Activated naive CD4-positive, alpha-beta T cell treated with anti-CD3 and anti-CD28 coated beads for 36 hours (primary cell): ENCODE measurements at regions not wholly inside any gene's neighbourhood (a gene's known extent, or its start where the extent isn't known, plus 50 kb on each side); places are given as distances from the start of the nearest gene placed in this dataset.
"Not testable (repeated sequence)": the region's sequence is repeated elsewhere in the genome, so short reads cannot be mapped to it uniquely, and the experiment has no call there.

Source experiments
- CTCF ChIA-PET: fragments of 350-600 bp; sonication (Branson Sonifier 250); formaldehyde crosslinking; loops from one replicate; lab custom pipeline; 2021; ENCODE audit warnings: antibody characterized with exemption; lab: Charles Lee
- DNase-seq: peaks from one replicate; pipeline ENCODE4 v3.0.0-alpha.2; 2020
- H3K27ac Mint-ChIP-seq: one replicate; pipeline ENCODE4 v1.8.0; 2021; ENCODE audit warnings: mild to moderate bottlenecking, mixed read lengths
- H3K27me3 Mint-ChIP-seq: one replicate; pipeline ENCODE4 v1.8.0; 2021; ENCODE audit warnings: low read depth, mixed read lengths
- H3K36me3 Mint-ChIP-seq: one replicate; pipeline ENCODE4 v1.8.0; 2021; ENCODE audit warnings: low read depth, mixed read lengths
- H3K4me1 Mint-ChIP-seq: one replicate; pipeline ENCODE4 v1.8.0; 2021; ENCODE audit warnings: low read depth, mixed read lengths
- H3K4me3 Mint-ChIP-seq: one replicate; pipeline ENCODE4 v1.8.0; 2021; ENCODE audit warnings: mild to moderate bottlenecking, moderate library complexity, mixed read lengths
- H3K9me3 Mint-ChIP-seq: one replicate; pipeline ENCODE4 v1.8.0; 2021; ENCODE audit warnings: mixed read lengths
- intact Hi-C: fragments of 100-400 bp; cut with micrococcal nuclease; formaldehyde crosslinking; loops from one replicate; pipeline ENCODE4 v1.15.1; 2023

DNA sequence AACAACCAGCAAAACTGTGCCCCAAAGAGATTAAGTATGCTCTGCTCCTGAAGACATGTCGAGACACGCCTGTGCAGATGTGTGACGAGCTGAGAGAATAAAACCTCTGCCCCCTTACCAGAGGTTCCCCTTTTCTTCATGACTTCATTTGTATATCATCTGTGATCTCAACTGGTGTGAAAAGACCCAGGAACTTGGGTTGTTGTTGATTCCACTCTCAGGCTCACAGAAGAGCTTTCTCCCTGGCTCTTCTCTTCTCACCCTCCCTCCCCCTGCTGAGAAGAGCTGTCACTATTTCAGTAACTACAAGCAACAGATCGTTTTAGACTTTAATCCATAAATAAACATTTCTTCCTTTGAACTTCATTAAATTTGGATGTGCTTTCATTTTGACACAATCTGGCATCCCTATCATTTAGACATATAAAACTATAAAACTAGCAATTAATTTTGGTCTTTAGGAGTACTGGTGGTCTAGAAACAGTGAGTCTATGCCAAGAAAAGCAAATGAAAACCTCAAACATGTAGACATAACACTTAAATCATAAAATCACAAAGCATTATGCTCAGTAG is 179.3 kb upstream of the FZD8 start:
- H3K27me3 Mint-ChIP-seq, result no peaks in the 10 kb centered on the region
- no peak for DNase-seq
- H3K36me3 Mint-ChIP-seq, result no peaks in the 10 kb centered on the region
- peaks cover 4% of the 10 kb centered on the region for H3K9me3 Mint-ChIP-seq
- H3K4me1 Mint-ChIP-seq, result no peaks in the 10 kb centered on the region
- H3K27ac Mint-ChIP-seq, result no peak overlapping the region
- CTCF ChIA-PET, result interaction anchor here (0.7 kb wide), 1 partner anchor 531 kb away, joined by 3 read pairs; no protein-coding TSS in a partner anchor
- intact Hi-C loops, result no loop called here
- no peak overlapping the region for H3K4me3 Mint-ChIP-seq

DNA sequence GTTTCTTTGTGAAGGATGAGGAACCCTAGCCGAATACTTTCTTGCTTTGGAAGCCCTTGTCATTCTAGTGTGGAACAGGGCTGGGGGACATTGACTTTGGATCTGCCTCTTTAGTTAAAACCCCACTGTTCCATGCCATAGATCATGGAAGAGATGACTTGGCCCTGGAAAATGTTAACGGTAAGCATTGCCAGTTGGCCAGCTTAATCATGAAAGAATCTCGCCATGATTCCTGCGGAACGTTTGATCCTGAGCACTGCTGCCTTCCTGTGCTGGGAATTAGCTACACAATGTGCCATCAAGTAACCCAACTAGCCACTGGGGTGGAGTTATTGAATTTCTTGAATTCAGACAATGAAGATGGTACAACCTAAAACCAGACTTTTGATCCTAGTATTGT is 177.6 kb upstream of the FZD8 start:
- CTCF ChIA-PET, result no interaction called here
- no peak overlapping the region for H3K4me3 Mint-ChIP-seq
- intact Hi-C loops, result no loop called here
- no peak overlapping the region for H3K27ac Mint-ChIP-seq
- H3K4me1 Mint-ChIP-seq, result no peaks in the 10 kb centered on the region
- peaks cover 4% of the 10 kb centered on the region for H3K9me3 Mint-ChIP-seq
- no peaks in the 10 kb centered on the region for H3K27me3 Mint-ChIP-seq
- no peaks in the 10 kb centered on the region for H3K36me3 Mint-ChIP-seq
- no peak for DNase-seq

DNA sequence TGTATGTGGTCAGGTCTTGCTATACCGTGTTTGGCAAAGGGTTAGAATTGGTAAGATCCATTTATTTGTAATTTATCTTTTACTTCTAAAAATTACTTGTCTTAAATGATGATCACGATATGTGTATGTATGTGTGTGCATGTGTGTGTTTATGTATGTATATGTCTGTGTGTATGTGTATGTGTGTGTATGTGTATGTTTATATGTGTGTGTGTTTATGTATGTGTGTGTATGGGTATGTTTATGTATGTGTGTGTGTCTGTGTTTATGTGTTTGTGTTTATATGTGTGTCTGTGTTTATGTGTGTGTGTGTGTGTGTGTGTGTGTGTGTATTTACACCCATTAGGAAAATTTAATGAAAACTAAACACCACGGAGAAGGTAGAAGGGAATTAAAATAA is 176.9 kb upstream of the FZD8 start:
- intact Hi-C loops, result no loop called here
- Mint-ChIP-seq H3K27me3 (no peaks in the 10 kb centered on the region), H3K4me1 (no peaks in the 10 kb centered on the region), H3K9me3 (peaks cover 4% of the 10 kb centered on the region), H3K27ac (no peak overlapping the region), H3K4me3 (no peak overlapping the region), H3K36me3 (no peaks in the 10 kb centered on the region)
- CTCF ChIA-PET, result no interaction called here
- no peak for DNase-seq

DNA sequence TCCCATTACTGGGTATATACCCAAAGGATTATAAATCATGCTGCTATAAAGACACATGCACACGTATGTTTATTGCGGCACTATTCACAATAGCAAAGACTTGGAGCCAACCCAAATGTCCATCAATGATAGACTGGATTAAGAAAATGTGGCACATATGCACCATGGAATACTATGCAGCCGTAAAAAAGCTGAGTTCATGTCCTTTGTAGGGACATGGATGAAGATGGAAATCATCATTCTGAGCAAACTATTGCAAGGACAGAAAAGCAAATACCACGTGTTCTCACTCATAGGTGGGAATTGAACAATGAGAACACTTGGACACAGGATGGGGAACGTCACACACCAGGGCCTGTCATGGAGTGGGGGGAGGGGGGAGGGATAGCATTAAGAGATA is 175.0 kb upstream of the FZD8 start:
- CTCF ChIA-PET, H3K36me3 Mint-ChIP-seq, DNase-seq, H3K4me3 Mint-ChIP-seq, H3K4me1 Mint-ChIP-seq, H3K27ac Mint-ChIP-seq, intact Hi-C loops, H3K9me3 Mint-ChIP-seq, H3K27me3 Mint-ChIP-seq: not testable (repeated sequence)

DNA sequence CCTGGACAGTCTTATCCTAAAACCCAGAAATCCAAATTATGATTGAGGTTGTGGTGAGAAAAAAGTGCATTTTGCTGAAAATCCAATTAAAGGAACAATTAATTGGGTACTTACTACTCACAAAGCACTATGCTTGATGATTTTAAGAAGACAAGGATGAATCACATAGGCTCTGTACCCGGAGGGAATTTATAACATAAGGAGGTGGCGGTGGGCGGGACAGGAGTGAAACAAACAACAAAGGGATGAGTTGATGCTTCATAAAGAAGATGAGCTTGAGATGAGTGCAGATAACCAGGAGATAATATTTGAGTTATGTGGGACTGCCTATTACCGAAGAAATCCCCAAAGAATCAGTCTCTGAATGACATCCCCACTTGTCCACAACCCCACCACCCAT is 171.1 kb upstream of the FZD8 start:
- no peak for DNase-seq
- Mint-ChIP-seq H3K27ac (no peak overlapping the region), H3K9me3 (peaks cover 11% of the 10 kb centered on the region), H3K4me1 (no peaks in the 10 kb centered on the region), H3K27me3 (no peaks in the 10 kb centered on the region), H3K36me3 (no peaks in the 10 kb centered on the region), H3K4me3 (no peak overlapping the region)
- CTCF ChIA-PET, result no interaction called here
- intact Hi-C loops, result no loop called here

DNA sequence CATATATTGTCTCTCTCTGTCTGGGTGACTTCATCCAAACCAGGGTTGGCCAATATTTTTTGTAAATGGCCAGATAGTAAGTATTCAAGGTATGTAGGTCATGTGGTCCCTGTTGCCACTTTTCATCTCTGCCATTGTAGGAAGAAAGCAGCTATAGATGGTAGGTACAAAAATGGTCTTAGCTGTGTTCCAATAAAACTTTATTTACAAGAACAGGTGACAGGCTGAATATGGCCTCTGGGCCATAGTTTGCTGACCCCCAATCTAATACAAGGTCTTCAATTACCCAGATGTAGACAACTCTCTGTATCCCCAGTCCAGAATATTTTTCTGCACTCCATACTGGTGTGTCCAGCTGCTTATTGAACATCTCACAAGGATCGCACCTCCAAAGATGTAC is 166.2 kb upstream of the FZD8 start:
- H3K9me3 Mint-ChIP-seq, result peaks cover 8% of the 10 kb centered on the region
- no peak for DNase-seq
- intact Hi-C loops, result no loop called here
- no peaks in the 10 kb centered on the region for H3K36me3 Mint-ChIP-seq
- H3K4me1 Mint-ChIP-seq, result no peaks in the 10 kb centered on the region
- H3K4me3 Mint-ChIP-seq, result no peak overlapping the region
- H3K27me3 Mint-ChIP-seq, result no peaks in the 10 kb centered on the region
- no peak overlapping the region for H3K27ac Mint-ChIP-seq
- CTCF ChIA-PET, result no interaction called here

DNA sequence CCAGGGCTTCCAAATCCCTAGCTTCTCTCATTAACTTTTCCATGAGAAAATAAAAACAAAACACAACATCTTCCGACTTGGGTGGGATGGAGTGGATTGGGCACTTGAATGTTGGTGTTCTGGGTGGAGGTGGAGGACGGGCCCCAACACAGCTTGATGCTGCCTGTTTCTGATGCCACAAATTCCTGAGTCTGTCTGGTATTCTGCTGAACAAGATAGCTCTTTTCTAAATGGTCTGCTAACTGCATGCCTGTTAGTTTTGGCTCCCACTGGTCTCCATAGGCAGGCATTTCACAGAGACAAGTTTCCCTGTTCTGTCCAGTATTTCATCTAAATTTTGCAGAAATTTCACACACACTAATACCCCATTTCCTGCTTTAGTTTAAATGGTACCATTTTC is 160.9 kb upstream of the FZD8 start:
- no peaks in the 10 kb centered on the region for H3K36me3 Mint-ChIP-seq
- CTCF ChIA-PET, result no interaction called here
- no peak overlapping the region for H3K4me3 Mint-ChIP-seq
- no peaks in the 10 kb centered on the region for H3K9me3 Mint-ChIP-seq
- H3K27ac Mint-ChIP-seq, result no peak overlapping the region
- H3K4me1 Mint-ChIP-seq, result no peaks in the 10 kb centered on the region
- no peaks in the 10 kb centered on the region for H3K27me3 Mint-ChIP-seq
- DNase-seq, result no peak
- intact Hi-C loops, result no loop called here

DNA sequence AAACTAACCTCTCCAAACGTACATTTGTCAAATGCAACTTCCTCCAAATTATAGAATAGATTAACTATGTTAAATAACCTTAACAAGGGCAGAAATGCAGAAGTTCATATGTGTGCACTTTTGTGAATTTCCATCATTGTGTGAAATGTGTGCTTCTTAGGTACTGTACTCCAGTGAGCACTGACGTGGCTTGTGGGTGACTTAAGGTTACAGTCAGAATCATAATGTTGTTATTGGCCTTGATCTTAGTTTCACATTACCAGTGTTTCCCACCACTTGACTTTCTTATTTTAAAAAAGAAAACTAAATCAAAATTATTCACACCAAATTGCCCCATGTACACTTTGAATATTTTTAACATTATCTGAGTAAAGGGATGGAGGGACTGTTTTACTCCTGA is 155.1 kb upstream of the FZD8 start:
- intact Hi-C loops, result no loop called here
- DNase-seq, result no peak
- H3K4me3 Mint-ChIP-seq, result no peak overlapping the region
- H3K36me3 Mint-ChIP-seq, result no peaks in the 10 kb centered on the region
- no peaks in the 10 kb centered on the region for H3K9me3 Mint-ChIP-seq
- H3K27ac Mint-ChIP-seq, result no peak overlapping the region
- H3K27me3 Mint-ChIP-seq, result peaks cover 1% of the 10 kb centered on the region
- CTCF ChIA-PET, result no interaction called here
- no peaks in the 10 kb centered on the region for H3K4me1 Mint-ChIP-seq

DNA sequence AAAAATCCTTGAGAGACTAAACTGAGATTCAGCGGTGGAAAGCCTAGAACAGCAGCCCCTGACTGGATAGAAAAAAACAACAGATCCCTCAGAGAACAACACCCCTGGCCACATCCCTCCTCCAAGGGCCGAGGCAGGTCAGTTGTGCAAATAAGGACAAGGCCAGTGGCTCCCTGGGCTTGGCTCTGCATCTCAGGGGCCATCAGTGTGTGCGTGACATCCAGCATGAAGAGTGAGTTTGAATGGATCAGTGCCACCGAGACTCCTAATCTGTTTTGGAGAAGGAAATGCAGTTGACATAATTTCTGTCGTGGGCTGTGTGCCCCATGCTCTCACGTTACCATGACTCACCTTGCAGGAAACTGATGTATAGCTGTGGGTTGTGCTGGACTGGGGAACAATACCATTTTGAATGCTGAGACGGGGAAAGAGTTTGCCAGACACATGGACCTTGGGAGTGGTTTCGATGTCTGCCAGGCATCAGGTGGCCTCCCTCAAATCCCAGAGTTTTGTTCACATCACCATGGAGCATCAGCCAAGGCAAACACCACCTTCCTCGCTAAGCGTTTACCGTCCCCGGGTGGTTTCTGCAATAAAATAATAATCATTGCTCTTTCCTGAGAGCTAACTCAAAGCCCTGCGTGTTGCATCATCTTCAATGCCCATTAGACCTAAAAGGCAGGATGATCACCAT is 153.2 kb upstream of the FZD8 start:
- DNase-seq, result no peak
- Mint-ChIP-seq H3K4me1 (no peaks in the 10 kb centered on the region), H3K9me3 (no peaks in the 10 kb centered on the region), H3K36me3 (no peaks in the 10 kb centered on the region), H3K27ac (no peak overlapping the region), H3K4me3 (no peak overlapping the region), H3K27me3 (peaks cover 1% of the 10 kb centered on the region)
- CTCF ChIA-PET, result no interaction called here
- intact Hi-C loops, result no loop called here

DNA sequence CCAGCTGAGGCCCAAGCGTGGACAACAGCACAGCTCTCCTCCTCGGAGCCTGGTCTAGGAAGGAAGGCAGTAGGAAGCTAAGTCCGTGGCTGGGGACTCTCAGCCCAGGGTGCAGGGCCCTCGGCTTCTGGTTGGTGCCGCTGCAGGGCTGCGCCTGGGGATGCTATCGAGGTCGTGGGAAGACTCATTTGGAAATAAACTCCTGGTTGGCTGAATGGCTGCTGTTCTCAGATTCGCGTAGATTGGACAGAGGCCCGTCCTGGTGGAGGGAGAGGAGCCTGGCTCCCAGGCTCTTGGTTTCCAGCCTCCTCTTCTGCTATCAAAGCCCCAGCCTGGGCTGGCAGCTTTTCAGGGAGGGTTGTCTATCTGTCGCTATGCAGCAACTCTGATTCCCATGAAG is 152.6 kb upstream of the FZD8 start:
- H3K4me1 Mint-ChIP-seq, result no peaks in the 10 kb centered on the region

DNA sequence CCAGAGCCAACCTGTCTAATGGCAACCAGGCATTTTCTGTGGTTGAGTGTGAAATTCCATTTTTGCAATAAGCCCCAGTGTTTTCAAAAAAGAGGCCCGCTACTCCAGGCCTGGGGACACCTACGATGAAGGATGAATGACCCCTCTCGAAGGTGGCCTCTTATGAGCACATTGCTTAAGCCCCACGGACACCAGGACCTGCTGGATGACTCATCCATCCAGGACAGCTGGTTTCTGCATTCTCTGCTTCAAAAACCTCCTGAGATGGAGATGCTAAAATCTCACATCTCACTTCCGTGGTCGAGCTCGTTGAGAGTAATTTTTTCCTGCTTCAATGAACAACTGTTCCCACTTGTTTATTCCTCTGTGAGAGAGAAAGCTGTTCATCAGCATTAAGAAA is 150.2 kb upstream of the FZD8 start:
- H3K27ac Mint-ChIP-seq, result no peak overlapping the region

More for the DNA sequence above, 152.6 kb upstream of the FZD8 start:
- no peak for DNase-seq
- intact Hi-C loops, result no loop called here
- H3K27me3 Mint-ChIP-seq, result peaks cover 1% of the 10 kb centered on the region
- no peak overlapping the region for H3K27ac Mint-ChIP-seq
- no peak overlapping the region for H3K4me3 Mint-ChIP-seq
- no peaks in the 10 kb centered on the region for H3K9me3 Mint-ChIP-seq
- CTCF ChIA-PET, result no interaction called here
- H3K36me3 Mint-ChIP-seq, result no peaks in the 10 kb centered on the region

DNA sequence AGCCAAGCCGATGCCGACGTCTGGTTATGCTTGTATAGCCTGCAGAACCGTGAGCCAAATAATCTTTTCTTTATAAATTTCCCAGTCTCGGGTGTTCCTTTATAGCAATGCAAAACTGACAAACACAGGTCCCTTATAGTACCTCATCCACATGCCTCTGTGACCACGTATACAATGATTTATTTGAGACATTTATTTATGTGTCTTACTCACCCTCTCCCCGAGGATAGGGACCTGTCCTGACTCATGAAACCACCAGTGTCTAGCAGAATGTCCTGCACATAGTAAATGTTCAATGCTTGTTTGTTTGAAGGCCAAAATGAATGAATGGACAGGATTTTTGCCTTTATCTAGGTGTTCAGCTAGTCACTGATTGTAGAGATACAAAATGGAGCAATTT is 147.9 kb upstream of the FZD8 start:
- DNase-seq, result no peak
- H3K4me1 Mint-ChIP-seq, result no peaks in the 10 kb centered on the region
- intact Hi-C loops, result no loop called here
- H3K36me3 Mint-ChIP-seq, result no peaks in the 10 kb centered on the region
- no peak overlapping the region for H3K4me3 Mint-ChIP-seq
- no peak overlapping the region for H3K27ac Mint-ChIP-seq
- CTCF ChIA-PET, result no interaction called here
- peaks cover 3% of the 10 kb centered on the region for H3K27me3 Mint-ChIP-seq
- H3K9me3 Mint-ChIP-seq, result peaks cover 10% of the 10 kb centered on the region

More for the DNA sequence above, 150.2 kb upstream of the FZD8 start:
- DNase-seq, result no peak
- Mint-ChIP-seq H3K27me3 (peaks cover 3% of the 10 kb centered on the region), H3K9me3 (peaks cover 3% of the 10 kb centered on the region), H3K4me3 (no peak overlapping the region), H3K36me3 (no peaks in the 10 kb centered on the region), H3K4me1 (no peaks in the 10 kb centered on the region)
- CTCF ChIA-PET, result no interaction called here
- intact Hi-C loops, result no loop called here

DNA sequence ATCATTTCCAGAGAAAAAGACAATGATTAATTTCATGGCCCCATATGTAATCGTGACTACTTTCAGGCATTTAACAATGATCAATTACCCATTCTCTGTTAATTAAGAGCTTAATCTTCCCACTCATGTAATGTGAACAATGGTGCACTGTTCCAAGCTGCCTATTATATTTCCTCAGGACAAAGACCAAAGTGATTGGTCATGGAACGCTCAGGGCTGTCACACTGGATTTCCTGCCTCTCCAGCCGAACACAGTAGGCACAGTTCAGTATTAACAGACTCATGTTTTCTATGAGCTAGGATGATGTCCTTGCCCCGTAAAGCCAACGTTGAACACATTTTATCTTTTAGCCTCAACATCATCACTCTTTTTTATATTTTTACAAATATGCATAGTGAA is 142.7 kb upstream of the FZD8 start:
- intact Hi-C loops, result no loop called here
- CTCF ChIA-PET, result interaction anchor here (1.6 kb wide), 1 partner anchor 149 kb away, joined by 4 read pairs; no protein-coding TSS in a partner anchor

More for the DNA sequence above, 142.7 kb upstream of the FZD8 start:
- Mint-ChIP-seq H3K4me3 (no peak overlapping the region), H3K27ac (no peak overlapping the region), H3K9me3 (peaks cover 10% of the 10 kb centered on the region), H3K27me3 (peaks cover 6% of the 10 kb centered on the region), H3K4me1 (no peaks in the 10 kb centered on the region), H3K36me3 (no peaks in the 10 kb centered on the region)
- no peak for DNase-seq
